NCI-H187 (cell line): ENCODE measurements at regions not wholly inside any gene's neighbourhood (a gene's known extent, or its start where the extent isn't known, plus 50 kb on each side); places are given as distances from the start of the nearest gene placed in this dataset.
"Not testable (repeated sequence)": the region's sequence is repeated elsewhere in the genome, so short reads cannot be mapped to it uniquely, and the experiment has no call there.

ENCODE experiments used
- DNase-seq, 2 experiments: peaks; one replicate each; lab custom pipeline; 2025; lab: John Stamatoyannopoulos, UW

- no peak for DNase-seq
Observed at GRCh38 chr15:66884661-66885237, 180.7 kb upstream of the SMAD3 start.

DNA sequence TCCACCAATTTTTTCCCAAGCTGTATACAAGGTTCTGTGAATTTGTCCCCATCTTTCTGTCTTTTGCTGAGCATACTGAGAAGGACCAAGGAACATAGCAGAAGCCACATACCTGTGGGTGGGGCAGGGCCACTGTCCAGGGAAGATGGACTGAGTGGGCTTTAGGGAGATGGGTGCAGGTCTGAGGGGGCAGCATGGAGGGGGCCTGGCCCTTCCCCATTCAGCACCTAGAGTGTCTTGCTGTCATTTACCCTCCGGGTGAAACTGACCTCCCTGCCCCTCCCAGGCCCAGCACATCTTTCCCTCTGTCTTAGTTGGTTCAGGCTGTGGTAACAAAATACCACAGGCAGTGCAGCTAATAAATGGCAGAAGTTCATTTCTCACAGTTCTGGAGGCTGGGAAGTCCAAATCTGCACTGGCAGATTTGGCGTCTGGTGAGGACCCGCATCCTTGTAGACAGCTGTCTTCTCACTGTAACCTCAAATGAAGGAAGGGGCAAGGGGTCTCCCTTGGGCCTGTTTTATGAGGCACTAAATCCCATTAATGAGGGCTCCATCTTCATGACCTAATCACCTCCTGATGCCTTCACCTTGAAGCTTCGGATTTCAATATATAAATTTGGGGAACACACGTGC, 180.0 kb upstream of the SMAD3 start:
- no peak for DNase-seq

- DNase-seq, result no peak
Observed at GRCh38 chr15:66886241-66886675, 179.1 kb upstream of the SMAD3 start.

GRCh38 chr15:66886686-66887273, 178.6 kb upstream of the SMAD3 start:
- DNase-seq, result no peak

- not testable (repeated sequence) for DNase-seq
Observed at GRCh38 chr15:66889298-66889697, 176.1 kb upstream of the SMAD3 start.

DNA sequence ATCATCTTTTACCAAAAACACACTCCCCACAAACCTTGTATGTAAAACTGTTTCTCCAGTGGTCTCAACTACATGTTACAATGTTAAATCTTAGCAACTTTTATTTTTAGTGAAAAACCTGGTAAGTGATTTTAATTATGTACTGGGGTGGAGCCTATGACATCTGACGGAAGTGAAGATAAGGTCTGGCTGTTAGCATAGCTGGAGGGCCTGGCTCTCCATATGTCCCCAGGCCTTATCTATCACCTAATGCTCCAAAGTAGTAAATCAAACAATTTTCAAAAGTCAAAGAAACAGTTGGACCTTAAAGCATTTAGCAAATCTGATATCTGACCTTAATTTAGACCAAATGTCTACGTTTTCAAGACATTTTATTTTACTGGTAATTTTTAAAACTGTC, 173.6 kb upstream of the SMAD3 start:
- DNase-seq, result no peak

DNA sequence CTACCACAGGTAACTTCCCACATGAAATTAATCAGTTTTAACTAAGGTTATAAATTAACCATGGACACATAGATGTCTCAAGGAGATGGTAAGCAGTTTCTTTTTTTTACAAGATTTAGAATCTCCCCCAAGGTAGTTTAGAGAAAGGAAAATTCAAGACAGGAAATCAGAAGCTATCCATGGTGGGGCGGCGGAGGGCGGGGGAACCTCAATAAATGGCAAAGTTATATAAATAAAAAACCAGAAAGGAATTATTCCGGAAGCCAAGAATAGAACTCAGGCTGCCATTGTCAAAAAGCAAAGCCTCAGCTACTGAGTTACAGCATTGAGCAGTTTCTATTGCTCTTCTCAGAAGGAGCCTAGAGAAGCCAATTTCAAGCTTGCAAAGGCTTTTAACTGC, 172.1 kb upstream of the SMAD3 start:
- no peak for DNase-seq

DNA sequence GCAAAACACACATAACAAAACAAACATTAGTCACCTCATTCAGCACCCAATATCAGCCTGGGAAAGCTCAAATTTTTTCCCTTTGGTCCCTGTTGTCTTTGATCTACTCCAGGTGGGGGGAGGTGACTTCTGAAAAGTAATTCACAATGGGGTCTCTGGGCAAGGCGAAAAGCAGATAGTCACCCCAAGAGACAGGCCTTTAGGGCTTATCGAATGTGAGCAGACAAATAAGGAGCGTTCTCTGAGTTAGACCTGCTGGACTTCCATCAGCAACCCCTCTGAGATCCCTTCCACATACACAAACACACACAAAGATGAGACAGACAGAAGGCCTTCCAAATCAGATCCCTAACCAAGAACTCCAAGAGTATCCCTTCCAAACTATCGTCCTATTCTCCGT, 171.0 kb upstream of the SMAD3 start:
- no peak for DNase-seq

DNA sequence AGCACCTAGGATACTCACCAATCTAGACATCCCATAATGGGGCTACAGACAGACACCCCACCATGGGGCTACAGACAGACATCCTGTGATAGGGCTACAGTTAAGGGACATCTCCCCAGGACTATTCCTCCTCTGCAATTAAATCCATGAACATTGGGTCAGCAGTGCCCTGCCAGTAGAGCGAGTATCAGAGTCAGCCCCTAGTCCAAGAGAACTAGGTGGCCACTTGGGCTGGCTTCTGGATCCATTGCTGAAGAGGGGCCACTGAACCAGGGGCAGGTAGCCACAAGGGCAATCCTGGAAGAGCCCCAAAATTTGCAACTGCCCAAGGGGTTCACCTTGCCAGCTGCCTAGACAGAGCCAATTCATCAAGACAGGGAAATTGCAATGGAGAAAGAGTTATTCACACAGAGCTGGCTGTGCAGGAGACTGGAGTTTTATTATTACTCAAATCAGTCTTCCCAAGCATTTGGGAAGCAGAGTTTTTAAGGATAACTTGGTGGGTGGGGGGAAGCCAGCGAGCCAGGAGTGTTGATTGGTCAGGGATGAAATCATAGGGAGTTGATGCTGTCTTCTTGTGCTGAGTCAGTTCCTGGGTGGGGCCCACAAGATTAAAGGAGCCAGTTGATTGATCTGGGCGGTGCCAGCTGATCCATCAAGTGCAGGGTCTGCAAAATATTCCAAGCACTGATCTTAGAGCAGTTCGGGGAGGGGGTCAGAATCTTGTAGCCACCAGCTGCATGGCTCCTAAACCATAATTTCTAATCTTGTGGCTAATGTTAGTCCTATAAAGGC, 170.2 kb upstream of the SMAD3 start:
- DNase-seq, result no peak

DNA sequence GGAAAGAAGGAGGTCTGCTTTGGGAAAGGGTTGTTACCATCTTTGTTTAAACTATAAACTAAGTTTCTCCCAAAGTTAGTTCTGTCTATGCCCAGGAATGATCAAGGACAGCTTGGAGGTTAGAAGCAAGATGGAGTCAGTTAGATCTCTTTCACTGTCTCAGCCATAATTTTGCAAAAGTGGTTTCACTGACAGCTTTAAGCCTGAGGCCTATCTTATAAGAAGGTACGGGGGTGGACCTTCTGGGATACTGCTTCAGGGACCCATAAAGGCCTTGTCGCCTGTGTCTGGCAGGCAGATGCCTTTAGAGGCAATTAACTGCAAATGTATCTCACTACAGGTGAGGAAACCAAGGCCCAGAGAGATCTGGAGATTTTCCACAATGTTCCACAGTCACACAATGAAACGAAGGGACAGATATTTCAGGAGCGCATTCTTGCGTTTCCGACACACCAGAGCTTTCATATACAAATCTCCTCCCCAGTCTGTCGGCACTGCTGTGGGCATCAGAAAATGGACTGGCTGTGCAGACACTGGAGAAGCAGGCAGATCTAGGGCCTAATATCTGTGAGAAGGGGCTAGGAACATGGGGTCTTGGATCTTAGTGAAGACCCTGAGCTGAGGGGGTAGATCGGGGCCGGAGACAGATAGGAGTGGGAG, 169.5 kb upstream of the SMAD3 start:
- DNase-seq, result no peak

GRCh38 chr15:66896611-66897010, 168.8 kb upstream of the SMAD3 start:
- DNase-seq, result no peak

DNA sequence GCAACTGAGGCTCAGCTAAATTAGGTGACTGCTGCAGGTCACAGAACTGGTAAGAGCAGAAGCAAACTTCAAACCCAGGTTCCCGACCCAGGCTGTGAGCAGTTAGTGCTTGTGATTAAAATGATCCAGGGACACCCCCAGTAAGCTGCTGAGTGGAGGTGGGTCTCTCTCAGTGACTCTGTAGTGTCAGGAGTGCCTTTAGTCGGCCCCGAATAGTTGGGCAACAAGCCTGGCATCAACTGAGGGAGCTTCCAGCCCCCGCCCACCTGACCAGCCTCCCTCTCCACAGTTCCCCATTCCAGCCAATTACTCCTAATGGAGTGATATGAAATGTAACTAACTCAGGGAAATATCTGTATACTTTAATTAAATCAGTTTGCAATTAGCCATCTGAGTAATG, 168.0 kb upstream of the SMAD3 start:
- DNase-seq, result no peak

GRCh38 chr15:66897971-66898370, 167.4 kb upstream of the SMAD3 start:
- no peak for DNase-seq

- no peak for DNase-seq
Observed at GRCh38 chr15:66898656-66899386, 166.6 kb upstream of the SMAD3 start.

DNA sequence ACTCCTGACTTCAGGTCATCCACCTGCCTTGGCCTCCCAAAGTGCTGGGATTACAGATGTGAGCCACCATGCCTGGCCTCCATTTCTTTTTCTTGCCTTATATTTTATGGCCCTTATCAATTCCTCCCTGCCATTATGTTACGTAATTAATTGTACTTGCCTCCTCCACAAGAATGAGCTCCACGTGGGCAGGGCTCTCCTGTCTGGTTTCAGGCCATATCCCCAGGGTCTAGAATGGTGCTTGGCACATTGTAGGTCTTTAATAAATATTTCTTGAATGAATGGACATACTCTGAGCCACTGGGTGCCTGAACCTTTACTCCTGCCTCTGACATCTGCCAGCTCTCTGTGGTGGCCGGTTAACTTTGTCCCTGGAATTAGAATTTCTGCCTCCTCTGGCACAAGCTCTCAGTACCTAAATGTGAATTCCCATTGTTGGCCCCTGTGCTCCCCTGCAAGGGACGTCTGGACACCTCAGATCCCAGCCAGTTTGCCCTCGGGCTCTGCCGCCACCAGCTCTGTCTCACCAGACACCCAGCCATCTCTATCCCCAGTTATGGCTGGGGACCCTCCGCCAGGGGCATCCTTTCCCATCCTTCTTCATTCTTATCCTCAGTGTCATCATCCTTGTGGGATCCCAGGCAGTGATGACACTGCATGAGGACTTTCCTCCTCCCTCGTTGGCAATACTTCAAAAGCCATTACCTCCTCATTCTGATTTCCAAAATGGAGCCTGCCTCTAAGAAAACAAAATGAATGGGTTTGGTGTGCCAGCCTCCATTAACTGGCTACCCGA, 165.6 kb upstream of the SMAD3 start:
- DNase-seq, result no peak

DNA sequence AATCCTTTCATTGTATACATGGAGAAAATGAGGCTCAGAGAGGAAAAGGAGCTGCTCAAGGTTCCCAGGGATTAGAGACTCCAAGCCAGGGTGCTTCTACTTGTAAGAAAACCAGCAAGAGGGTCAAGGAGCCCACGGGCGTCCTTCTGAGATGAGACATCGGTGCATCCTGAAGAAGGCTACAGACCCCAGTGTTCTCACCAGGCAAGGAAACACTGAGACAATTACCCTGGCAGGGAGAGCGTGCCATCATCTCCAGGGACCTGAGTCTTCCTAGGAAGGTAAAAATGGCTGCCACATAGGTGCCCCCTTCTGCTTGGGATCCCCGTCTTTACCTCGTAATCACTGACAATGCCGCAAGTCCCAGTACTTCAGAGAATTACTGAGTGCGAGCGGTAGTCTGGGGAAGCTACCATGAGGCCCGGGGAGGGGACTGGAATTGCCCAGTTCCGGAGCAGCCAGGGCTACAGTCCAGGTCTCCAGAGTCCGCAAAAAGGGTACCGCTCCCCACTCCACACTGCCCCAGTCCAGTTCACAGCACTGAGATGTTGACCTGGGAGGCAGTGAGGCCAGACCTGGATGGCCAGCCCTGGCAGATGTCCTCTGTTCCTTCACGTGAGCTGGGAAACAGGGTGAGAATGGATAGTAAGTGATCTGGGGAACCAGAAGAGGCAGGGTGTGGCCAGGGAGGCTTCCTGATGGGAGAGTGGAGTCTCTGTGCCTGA, 164.7 kb upstream of the SMAD3 start:
- no peak for DNase-seq

DNA sequence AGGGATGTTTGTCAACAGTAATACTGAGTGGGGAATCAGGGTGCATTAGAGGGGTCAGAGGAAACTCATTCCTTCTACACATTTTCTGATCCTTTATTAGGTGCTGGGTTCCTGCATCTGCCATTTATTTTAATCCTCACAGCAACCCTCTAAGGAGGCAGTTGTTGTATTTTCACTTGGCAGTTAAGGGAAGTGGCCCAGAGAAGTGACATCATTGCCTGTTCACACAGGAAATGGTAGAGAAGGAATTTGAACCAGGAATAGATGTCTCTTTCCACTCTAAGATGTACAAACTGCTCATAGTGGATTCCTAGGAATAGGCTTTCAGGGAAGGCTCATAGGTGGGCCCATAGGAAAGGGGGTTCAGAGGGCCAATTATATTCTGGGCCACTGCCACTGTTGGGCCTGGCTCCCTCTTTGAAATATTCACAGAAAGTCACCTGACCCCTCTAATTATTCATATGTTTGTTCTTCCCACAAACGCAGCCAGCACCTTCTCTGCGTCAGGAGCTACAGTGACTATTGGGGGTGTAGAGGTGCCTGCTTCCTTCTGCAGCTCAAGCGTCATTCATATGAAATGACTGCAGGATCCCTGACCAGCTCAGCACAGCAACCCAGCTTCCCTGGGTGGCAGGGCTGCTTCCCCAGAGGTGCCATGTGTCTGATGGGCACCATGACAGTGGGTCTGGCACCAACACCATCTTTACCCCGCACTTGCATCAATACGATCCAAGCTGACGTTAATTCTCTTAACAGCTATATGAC, 163.9 kb upstream of the SMAD3 start:
- DNase-seq, result no peak

- no peak for DNase-seq
Observed at GRCh38 chr15:66905185-66905584, 160.2 kb upstream of the SMAD3 start.

- DNase-seq, result no peak
Observed at GRCh38 chr15:66905954-66906353, 159.4 kb upstream of the SMAD3 start.
